WTC11 (cell line): ENCODE measurements at regions not wholly inside any gene's neighbourhood (a gene's known extent, or its start where the extent isn't known, plus 50 kb on each side); places are given as distances from the start of the nearest gene placed in this dataset.

Source experiments
- ATAC-seq: fragments of 200-7000 bp; cut with Tn5 transposase; 2 replicates; pipeline ENCODE4 v1.10.0; 2021; ENCODE audit warnings: mild to moderate bottlenecking, moderate library complexity
- CTCF ChIA-PET: fragments of 300-600 bp; sonication (Branson Sonifier 250); formaldehyde crosslinking; loops from one replicate; lab custom pipeline; 2021; ENCODE audit warnings: antibody characterized with exemption; lab: Charles Lee
- POLR2A ChIA-PET: fragments of 350-600 bp; sonication (Branson Sonifier 250); formaldehyde crosslinking; loops from one replicate; lab custom pipeline; 2021; ENCODE audit warnings: antibody characterized with exemption; lab: Charles Lee
- DNase-seq: peaks from one replicate; pipeline ENCODE4 v3.0.0; 2021; ENCODE audit warnings: low spot score
- H3K27ac Mint-ChIP-seq: 2 replicates; pipeline ENCODE4 v1.8.0; 2021; ENCODE audit warnings: mixed read lengths
- H3K27me3 Mint-ChIP-seq: 2 replicates; pipeline ENCODE4 v1.8.0; 2021; ENCODE audit warnings: low read depth, mild to moderate bottlenecking, moderate library complexity, mixed read lengths
- H3K36me3 Mint-ChIP-seq: 2 replicates; pipeline ENCODE4 v1.8.0; 2021; ENCODE audit warnings: mixed read lengths
- H3K4me1 Mint-ChIP-seq: 2 replicates; pipeline ENCODE4 v1.8.0; 2022; ENCODE audit warnings: mixed read lengths
- H3K4me3 Mint-ChIP-seq: 2 replicates; pipeline ENCODE4 v1.8.0; 2021; ENCODE audit warnings: mild to moderate bottlenecking, moderate library complexity, mixed read lengths
- H3K9me3 Mint-ChIP-seq: 2 replicates; pipeline ENCODE4 v1.8.0; 2021; ENCODE audit warnings: mixed read lengths
- FOXJ3 ChIP-seq: sonication (generic); formaldehyde crosslinking; IDR thresholded peaks from 2 replicates; pipeline ENCODE4 v1.9.0; 2021; ENCODE audit warnings: missing genetic modification reagents, mild to moderate bottlenecking, borderline replicate concordance
- GTF2I ChIP-seq: fragments of 250-450 bp; sonication (Bioruptor Pico); conservative IDR thresholded peaks from 2 replicates; pipeline ENCODE4 v1.4.0; 2021; ENCODE audit warnings: mild to moderate bottlenecking
- IRF2 ChIP-seq: sonication (generic); formaldehyde crosslinking; IDR thresholded peaks from 2 replicates; pipeline ENCODE4 v1.8.0; 2022; ENCODE audit warnings: low read depth, missing genetic modification reagents, borderline replicate concordance
- NFATC4 ChIP-seq: fragments of 250-450 bp; sonication (Bioruptor Pico); IDR thresholded peaks from 2 replicates; pipeline ENCODE4 v1.9.0; 2021; ENCODE audit warnings: mild to moderate bottlenecking
- ZNF263 ChIP-seq: sonication (generic); formaldehyde crosslinking; IDR thresholded peaks from 2 replicates; pipeline ENCODE4 v1.8.1; 2022; ENCODE audit warnings: low read depth, mild to moderate bottlenecking, moderate library complexity, missing genetic modification reagents
- ZNF317 ChIP-seq: sonication (generic); formaldehyde crosslinking; IDR thresholded peaks from 2 replicates; pipeline ENCODE4 v1.8.1; 2023; ENCODE audit warnings: low read depth, mild to moderate bottlenecking, moderate library complexity, missing genetic modification reagents, borderline replicate concordance
- ZNF396 ChIP-seq: fragments of 250-450 bp; sonication (Bioruptor Pico); IDR thresholded peaks from 2 replicates; pipeline ENCODE4 v1.8.0; 2021; ENCODE audit warnings: mild to moderate bottlenecking, moderate library complexity, borderline replicate concordance
- TF ChIP-seq, protein P1 (sequence below): fragments of 250-450 bp; sonication (Bioruptor Pico); IDR thresholded peaks from 2 replicates; pipeline ENCODE4 v1.9.0; 2021; ENCODE audit warnings: mild to moderate bottlenecking
- TF ChIP-seq, protein P2 (sequence below): sonication (generic); formaldehyde crosslinking; conservative IDR thresholded peaks from 2 replicates; pipeline ENCODE4 v1.8.1; 2023; ENCODE audit warnings: mild to moderate bottlenecking, low read depth, missing genetic modification reagents, moderate library complexity
- TF ChIP-seq, protein P3 (sequence below): fragments of 250-450 bp; sonication (Bioruptor Pico); IDR thresholded peaks from 2 replicates; pipeline ENCODE4 v2.1.2; 2022; ENCODE audit warnings: mild to moderate bottlenecking, moderate library complexity
- TF ChIP-seq, protein P4 (sequence below): sonication (generic); formaldehyde crosslinking; IDR thresholded peaks from 2 replicates; pipeline ENCODE4 v1.8.1; 2022; ENCODE audit warnings: missing genetic modification reagents, borderline replicate concordance

DNA sequence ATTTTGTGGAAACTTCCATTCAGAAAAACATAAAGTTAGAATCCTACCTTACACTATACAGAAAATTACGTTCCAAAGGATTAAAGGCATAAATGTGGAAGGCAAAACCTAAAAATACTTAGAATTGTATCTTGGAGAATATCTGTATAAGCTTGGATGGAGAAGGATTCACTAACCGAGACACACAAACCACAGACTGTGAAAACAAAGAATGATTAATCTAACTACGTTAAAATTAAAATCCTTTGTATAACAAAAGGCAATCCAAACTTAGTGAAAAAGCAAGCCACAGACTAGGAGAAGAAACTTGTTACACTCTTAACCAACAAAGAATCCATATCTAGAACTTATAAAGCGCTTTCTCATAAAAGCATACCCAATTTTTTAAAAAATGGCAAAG is 678.8 kb downstream of the INHBA start:
- no peak for DNase-seq
- POLR2A ChIA-PET = no interaction called here
- CTCF ChIA-PET = interaction anchor here (1.1 kb wide), 1 partner anchor 21 kb away, joined by 3 read pairs; no protein-coding TSS in a partner anchor

DNA sequence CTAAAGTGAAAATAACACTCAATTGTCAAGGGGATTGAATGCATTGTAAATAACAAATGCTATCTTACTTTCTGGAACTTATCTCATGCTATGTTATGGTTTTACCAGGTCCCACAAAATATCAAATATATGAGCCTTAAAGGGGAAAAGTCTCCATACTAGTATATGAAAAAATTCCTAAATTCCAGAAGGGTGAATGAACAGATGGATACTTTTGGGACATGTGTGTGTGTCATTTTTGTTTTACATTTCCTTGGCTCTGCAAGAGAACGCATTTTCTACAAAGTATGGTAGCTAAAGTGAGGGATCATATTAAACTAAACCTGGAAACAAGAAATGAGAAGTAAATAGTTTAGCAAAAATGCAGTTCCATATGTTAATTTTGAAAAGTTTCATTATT is 682.8 kb downstream of the INHBA start:
- Mint-ChIP-seq H3K4me3 (no peak overlapping the region), H3K4me1 (peaks cover 8% of the 10 kb centered on the region; the same call in 1 of the 2 replicates), H3K27me3 (no peaks in the 10 kb centered on the region), H3K36me3 (no peaks in the 10 kb centered on the region), H3K27ac (no peak overlapping the region), H3K9me3 (no peaks in the 10 kb centered on the region)
- ChIA-PET CTCF (interaction anchor here (1.5 kb wide), 1 partner anchor 17 kb away, joined by 6 read pairs; no protein-coding TSS in a partner anchor), POLR2A (no interaction called here)
- TF ChIP-seq IRF2 (CRISPR knock-in tag) = no peak
- TF ChIP-seq, protein P1, sequence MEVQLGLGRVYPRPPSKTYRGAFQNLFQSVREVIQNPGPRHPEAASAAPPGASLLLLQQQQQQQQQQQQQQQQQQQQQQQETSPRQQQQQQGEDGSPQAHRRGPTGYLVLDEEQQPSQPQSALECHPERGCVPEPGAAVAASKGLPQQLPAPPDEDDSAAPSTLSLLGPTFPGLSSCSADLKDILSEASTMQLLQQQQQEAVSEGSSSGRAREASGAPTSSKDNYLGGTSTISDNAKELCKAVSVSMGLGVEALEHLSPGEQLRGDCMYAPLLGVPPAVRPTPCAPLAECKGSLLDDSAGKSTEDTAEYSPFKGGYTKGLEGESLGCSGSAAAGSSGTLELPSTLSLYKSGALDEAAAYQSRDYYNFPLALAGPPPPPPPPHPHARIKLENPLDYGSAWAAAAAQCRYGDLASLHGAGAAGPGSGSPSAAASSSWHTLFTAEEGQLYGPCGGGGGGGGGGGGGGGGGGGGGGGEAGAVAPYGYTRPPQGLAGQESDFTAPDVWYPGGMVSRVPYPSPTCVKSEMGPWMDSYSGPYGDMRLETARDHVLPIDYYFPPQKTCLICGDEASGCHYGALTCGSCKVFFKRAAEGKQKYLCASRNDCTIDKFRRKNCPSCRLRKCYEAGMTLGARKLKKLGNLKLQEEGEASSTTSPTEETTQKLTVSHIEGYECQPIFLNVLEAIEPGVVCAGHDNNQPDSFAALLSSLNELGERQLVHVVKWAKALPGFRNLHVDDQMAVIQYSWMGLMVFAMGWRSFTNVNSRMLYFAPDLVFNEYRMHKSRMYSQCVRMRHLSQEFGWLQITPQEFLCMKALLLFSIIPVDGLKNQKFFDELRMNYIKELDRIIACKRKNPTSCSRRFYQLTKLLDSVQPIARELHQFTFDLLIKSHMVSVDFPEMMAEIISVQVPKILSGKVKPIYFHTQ (CRISPR knock-in tag) = no peak
- TF ChIP-seq, protein P2, sequence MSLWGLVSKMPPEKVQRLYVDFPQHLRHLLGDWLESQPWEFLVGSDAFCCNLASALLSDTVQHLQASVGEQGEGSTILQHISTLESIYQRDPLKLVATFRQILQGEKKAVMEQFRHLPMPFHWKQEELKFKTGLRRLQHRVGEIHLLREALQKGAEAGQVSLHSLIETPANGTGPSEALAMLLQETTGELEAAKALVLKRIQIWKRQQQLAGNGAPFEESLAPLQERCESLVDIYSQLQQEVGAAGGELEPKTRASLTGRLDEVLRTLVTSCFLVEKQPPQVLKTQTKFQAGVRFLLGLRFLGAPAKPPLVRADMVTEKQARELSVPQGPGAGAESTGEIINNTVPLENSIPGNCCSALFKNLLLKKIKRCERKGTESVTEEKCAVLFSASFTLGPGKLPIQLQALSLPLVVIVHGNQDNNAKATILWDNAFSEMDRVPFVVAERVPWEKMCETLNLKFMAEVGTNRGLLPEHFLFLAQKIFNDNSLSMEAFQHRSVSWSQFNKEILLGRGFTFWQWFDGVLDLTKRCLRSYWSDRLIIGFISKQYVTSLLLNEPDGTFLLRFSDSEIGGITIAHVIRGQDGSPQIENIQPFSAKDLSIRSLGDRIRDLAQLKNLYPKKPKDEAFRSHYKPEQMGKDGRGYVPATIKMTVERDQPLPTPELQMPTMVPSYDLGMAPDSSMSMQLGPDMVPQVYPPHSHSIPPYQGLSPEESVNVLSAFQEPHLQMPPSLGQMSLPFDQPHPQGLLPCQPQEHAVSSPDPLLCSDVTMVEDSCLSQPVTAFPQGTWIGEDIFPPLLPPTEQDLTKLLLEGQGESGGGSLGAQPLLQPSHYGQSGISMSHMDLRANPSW = no peak
- TF ChIP-seq, protein P3, sequence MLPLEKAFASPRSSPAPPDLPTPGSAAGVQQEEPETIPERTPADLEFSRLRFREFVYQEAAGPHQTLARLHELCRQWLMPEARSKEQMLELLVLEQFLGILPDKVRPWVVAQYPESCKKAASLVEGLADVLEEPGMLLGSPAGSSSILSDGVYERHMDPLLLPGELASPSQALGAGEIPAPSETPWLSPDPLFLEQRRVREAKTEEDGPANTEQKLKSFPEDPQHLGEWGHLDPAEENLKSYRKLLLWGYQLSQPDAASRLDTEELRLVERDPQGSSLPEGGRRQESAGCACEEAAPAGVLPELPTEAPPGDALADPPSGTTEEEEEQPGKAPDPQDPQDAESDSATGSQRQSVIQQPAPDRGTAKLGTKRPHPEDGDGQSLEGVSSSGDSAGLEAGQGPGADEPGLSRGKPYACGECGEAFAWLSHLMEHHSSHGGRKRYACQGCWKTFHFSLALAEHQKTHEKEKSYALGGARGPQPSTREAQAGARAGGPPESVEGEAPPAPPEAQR (CRISPR knock-in tag) = no peak
- DNase-seq = no peak
- ATAC-seq = no peak

More for the DNA sequence above, 678.8 kb downstream of the INHBA start:
- H3K4me3 Mint-ChIP-seq = no peak overlapping the region
- no peaks in the 10 kb centered on the region for H3K27me3 Mint-ChIP-seq
- peaks cover 8% of the 10 kb centered on the region; the same call in 1 of the 2 replicates for H3K4me1 Mint-ChIP-seq
- ATAC-seq = no peak
- H3K27ac Mint-ChIP-seq = no peak overlapping the region
- H3K9me3 Mint-ChIP-seq = no peaks in the 10 kb centered on the region
- no peak for TF ChIP-seq ZNF317
- TF ChIP-seq FOXJ3 (CRISPR knock-in tag) = no peak
- no peak for TF ChIP-seq ZNF396
- TF ChIP-seq GTF2I (CRISPR knock-in tag) = no peak
- no peaks in the 10 kb centered on the region for H3K36me3 Mint-ChIP-seq

DNA sequence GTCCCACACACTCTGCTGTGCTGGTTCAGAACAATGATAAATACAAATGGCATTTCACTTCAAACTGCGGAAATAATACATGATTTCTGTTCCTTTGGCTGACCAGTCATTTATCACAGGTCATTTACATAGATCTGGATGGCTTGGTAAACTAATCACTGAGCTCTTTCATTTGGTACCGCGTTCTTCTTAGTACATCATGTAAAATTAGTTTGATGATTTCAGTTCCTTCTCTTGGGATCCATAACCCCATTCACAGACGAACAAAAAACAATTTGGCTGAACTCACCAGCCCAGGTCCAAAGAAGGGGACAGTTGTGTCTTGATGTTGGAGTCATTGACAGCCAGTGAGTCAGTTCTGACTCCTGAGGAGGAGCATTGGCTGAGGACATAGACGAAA is 689.8 kb downstream of the INHBA start:
- no peaks in the 10 kb centered on the region; the same call in 1 of the 2 replicates for H3K27me3 Mint-ChIP-seq
- H3K4me3 Mint-ChIP-seq = no peak overlapping the region
- H3K27ac Mint-ChIP-seq = no peak overlapping the region
- CTCF ChIA-PET = interaction anchor here (2.4 kb wide), 1 partner anchor 10 kb away, joined by 15 read pairs; no protein-coding TSS in a partner anchor
- no peak for TF ChIP-seq ZNF263 (CRISPR knock-in tag)
- TF ChIP-seq, protein P4, sequence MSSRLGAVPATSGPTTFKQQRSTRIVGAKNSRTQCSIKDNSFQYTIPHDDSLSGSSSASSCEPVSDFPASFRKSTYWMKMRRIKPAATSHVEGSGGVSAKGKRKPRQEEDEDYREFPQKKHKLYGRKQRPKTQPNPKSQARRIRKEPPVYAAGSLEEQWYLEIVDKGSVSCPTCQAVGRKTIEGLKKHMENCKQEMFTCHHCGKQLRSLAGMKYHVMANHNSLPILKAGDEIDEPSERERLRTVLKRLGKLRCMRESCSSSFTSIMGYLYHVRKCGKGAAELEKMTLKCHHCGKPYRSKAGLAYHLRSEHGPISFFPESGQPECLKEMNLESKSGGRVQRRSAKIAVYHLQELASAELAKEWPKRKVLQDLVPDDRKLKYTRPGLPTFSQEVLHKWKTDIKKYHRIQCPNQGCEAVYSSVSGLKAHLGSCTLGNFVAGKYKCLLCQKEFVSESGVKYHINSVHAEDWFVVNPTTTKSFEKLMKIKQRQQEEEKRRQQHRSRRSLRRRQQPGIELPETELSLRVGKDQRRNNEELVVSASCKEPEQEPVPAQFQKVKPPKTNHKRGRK = no peak
- TF ChIP-seq NFATC4 = no peak
- TF ChIP-seq, all 79 proteins: peak for 0
- Mint-ChIP-seq H3K4me1 (no peaks in the 10 kb centered on the region), H3K36me3 (no peaks in the 10 kb centered on the region), H3K9me3 (peaks cover 15% of the 10 kb centered on the region)
- DNase-seq (no peak), ATAC-seq (no peak)
- POLR2A ChIA-PET = no interaction called here
